ENCODE measurements at regions not wholly inside any gene's neighbourhood (a gene's known extent, or its start where the extent isn't known, plus 50 kb on each side); places are given as distances from the start of the nearest gene placed in this dataset.

DNA sequence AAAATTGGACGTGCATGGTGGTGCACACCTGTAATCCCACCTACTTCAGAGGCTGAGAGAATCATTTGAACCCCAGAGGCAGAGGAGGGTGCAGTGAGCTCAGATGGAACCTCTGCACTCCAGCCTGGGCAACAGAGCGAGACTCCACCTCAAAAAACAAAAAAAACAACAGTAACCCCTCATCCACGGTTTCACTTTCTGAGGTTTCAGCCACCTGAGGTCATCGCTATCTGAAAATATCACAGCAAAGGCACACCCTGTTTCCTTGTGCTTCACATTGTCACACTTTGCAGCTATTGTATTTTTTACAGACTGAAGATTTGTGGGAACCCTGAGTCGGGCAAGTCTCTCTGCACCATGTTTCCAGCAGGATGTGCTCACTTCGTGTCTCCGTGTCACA lies 54.1 kb upstream of the FOXQ1 start:
- DNase-seq: no peak

DNA sequence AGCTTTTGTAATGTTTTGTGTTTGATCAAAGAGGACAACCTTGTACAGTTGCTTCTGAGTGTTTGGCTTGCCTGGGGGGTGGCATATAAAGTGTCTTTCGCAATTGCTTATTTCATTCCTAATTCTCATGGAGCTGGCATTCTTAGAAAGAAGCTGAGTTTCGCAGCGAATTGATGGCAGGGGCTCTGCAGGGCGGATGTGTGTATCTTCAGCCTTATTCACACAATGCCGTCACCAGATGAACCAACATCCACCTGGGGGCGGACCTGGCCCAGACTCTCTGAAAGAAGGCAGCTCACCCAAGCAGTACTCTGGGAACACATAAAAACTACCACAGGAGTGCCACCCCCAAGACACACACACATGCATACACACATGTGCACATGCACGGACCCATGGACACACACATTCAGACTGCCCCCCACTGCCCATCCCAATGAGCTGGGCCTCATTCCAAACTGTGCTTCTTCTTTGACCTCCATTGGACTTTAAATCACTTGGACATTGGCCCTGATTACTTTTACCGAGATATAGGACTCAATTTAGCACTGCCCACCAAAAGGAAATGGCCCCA lies 55.4 kb upstream of the FOXQ1 start:
- no peak for DNase-seq

DNA sequence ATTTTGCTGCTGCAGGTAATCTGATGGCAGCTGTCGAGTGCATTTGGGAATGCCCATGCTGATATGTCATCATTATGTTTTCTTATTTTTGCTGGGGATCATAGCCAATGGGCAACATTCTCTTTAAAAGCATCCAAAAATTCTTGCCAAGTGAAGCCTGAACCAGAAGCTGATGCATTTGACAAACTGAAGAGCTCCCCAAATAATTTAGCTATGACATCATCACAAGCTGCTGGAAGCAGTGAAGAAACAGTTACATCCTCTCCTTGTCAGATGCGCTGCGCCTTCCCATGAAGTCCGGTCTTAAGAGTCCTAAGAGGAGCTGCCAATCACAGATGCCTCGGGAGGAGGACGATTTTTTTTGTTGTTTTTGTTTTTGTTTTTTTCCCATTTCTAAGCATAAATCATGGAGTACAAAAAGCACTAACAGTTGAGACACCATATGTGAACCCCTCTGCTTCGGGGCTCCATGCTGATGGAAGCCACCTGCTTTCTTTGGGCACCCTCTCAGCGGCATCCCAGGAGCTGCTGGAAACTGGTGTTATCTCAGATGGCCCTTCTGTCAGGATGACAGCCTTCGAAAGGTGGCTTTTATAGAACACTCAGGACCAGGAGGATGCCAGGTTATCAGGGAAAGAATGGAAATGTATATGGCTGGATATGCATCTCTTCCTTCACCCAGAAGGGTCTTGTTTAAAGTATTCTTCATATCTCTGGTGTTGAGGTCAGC lies 56.1 kb upstream of the FOXQ1 start:
- no peak for DNase-seq

DNA sequence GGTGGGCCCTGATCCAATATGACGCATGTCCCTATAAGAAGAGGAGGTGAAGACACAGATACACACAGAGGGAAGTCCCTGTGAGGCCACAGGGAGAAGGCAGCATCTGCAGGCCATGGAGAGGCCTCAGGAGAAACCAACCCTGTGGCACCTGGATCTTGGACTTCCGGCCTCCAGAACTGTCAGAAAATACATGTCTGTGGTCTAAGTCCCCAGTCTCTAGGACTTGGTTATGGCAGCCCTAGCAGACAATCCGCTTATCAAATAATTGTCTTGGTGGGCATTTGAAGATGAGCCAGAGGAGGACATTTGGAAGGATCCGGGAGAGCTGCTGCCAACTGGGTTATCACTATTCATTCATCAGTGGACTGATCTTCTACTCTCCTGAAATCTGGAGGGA lies 57.6 kb upstream of the FOXQ1 start:
- DNase-seq: no peak

DNA sequence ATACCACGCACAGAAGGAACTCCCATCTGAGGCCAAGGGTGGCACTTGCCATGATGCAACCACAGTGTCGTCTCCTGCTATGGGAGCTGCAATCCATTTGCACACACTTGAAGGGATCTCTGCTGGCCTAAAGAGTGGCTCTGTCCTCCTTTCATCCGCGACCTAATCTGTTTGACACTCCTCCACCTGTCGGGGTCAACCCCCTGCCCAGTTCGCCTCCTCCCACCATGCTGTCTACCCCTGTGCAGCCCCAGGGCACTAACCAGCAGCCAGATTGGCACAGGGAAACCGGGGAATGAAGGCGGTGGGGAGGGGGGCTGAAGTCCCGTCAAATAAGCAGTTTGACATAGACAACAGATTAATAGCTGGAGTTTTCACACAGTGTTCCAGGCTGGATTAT lies 58.1 kb upstream of the FOXQ1 start:
- no peak for DNase-seq

DNA sequence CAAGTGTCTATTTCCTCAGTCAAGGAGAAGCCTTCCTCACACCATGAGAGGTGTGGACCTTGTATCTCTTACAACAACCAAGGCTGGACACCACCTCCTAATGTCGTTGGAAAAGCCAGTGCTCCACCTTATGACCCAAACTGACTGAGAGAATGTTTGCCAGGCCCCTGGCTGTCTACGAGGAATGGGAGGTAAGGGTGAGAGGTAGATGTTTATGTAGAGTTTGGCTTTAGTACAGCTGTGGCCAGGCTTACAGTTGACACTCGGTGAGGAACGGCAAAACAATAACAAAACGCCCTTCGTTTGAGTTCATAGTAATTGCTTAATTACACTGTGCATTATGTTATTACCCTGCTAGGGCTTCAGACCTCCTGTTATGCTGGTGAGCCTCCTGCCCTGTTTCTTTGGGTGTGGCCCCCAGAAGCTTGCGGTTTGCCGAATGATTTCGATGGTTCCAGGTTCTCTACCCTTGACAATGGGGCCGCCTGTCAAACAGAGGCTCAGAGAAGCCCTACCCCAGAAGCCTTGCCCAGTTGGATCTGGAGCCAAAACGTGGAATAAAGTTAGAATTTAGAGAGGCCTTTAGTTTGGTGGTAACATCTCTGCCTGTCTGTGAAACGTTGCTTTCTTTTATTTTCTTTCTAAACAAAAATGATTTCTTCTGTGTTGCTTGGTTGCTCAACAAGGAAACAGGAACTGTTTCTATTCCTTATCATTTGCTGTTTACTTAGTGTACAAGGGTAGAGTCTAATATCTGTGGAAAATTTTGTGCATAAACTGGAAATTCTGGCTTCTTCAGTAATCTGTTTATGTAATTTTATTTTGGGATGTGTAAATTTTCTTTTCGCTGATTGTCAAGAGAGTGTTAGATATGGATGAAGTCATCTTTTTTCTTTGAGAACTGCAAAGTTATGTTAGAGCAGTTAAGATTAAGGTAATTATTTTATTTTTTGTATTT lies 60.4 kb upstream of the FOXQ1 start:
- DNase-seq: no peak

DNA sequence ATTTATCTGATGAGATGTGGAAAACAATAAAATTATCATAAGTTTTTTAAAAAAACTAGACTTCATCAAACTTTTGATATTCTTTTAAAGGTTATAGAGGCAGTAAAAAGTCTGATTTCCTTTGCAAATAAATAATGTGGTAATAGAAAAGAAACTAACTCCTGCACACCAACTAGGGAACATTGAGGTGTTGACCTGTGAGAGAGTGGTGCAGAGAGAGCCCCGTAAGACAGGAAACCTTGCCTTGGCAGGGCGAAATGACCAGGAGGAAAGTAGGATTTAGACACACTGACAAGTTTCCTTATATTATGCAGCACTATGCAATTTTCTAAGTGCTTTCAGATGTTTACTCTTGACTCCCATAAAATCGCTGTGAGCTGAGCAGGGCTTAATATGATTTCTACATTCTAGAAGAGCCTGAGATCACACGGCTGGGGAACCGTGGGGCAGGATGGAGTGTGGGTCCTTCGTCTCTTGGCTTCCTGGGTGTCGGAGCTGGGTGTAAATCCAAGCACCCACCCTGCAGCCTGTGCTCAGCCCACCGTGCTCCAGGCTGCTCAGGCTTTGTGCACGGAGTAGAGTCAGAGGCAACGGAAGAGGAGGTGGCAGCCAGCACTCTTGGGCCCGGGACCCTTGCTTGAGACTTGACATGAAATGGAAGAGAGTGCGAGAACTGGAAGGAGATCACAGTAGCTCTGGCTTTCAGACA lies 61.3 kb upstream of the FOXQ1 start:
- no peak for DNase-seq

DNA sequence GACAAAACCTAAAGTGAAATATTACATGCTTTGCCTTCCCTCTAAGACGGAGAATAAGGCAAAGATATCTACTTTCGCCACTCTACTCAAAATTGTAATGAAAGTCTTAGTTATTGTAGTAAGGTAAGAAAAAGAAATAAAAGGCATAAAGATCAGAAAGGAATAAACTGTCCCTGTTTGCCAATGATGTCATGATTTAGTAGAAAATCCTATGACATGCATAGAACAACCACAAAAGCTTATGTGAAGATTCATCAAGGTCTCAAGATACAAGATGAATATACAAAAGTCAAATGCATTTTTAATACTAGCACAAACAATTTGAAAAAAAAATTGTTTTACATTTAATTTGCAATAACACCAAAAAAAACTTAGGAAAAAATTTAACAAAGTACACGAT lies 64.0 kb upstream of the FOXQ1 start:
- DNase-seq: no peak

DNA sequence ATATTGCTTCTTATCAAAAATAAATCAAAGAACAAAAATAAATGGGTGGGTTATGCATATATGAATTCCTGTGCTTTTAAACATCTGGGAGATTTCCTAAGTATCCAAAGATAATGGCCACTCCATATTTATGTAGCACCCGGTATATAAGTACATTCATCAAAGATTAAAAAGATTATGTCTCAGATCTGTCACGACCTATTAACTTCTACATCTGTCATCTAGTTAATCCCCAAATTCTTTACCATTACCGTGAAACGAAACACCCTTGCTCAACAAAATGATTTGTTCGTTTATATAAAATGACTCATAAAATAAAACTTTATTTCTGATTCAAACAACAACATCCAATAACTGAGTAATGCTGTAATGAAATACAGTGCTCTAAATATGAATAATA lies 64.8 kb upstream of the FOXQ1 start:
- peak; percentile 80 for DNase-seq

DNA sequence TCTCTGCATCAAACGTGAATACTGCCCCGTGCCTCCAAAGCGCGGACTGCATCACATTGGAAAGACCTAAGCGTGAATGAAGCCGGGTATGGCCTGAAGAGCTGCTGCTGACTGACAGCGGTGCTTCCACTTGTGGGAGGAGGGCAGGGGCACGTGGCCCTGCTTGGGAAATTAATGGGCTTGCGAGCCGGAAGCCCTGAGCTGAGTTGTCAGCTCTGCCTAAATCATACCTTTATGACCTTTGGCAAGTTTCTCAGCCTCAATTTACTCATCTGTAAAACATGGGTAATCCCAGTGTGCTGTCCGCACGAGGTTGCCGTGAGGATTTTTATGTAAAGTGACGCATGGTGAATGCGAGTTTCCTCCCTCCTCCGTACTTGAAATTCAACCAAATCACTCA lies 67.0 kb upstream of the FOXQ1 start:
- DNase-seq: peak; percentile 8

DNA sequence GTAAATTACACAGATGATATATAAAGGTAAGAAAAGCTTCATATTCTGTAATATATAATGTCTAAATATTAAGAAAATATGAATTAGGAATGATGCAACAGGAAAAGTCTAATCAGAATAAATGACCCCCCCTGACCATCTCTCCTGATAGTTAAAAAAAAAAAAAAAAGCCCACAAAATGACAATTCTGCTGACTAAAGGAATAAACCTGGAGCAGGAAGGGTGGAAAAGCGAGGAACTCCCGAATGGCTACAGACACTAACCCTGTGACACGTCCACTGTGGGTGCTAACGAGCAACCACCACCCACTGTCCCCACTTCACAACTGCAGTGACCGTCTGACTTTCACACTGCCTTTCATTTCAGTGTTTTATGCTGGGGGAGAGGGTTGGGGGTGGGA lies 67.6 kb upstream of the FOXQ1 start:
- no peak for DNase-seq

DNA sequence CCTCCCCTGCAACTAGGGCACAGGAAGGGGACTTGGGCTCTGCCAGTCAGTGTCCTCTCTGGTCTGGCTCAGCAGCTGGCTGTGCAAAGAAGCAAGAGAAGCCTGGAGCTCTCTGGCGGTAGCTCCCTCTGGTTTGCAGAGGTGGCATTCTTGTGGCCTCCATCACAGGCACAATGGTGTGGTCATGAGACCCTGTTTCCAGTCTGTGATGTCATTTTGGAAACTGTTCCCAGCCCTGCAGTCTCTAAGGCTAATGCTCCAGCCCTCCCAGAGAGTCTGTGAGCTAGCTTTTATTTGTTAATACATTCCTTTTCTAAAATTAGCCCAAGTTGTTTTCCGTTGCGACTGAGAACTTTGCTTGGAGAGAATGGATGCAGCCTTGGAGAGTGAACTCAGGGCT lies 69.5 kb upstream of the FOXQ1 start:
- DNase-seq: no peak

DNA sequence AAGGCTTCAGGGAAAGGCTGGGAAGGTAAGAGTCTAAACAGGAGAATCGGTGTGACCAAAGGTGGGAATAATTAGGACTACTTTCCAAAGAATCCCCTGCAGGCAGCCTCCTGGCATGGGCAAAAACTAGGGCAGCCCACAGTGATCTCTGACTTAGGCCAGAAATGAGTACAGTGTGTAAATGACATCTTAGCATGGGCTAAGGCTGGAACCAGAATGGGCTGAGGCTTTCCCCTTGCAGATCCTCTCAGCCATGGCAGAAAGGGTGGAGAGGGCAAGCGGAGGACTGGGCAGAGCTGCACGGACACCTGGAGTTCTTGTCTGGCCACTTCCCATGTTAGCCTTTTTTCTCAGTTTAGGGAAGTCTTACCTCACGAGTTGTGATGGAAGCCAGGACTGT lies 69.9 kb upstream of the FOXQ1 start:
- DNase-seq: no peak

DNA sequence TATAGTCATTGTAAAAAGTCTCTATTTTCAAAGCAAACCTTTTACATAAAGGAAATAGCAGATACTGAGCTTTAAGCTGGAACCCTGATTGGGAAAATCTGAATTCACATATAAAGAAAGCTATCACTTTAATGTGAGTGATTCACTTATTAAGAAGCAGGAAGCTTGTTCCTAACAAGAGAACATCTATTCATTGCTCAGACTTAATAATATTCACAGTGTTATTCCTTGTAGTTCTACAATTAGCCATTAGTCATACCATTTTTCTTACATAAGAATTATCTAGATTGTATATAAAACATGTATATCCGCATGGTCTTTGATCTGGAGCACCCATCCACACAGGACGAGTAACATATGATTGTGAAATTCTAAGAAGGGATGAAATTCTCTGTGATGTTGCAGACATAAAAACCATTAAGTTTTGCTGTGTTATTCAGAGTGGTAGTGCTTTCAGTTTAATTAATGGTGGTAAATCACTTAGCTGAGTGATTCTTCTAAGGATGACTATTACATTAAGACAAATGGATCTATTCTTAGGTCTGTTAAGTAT lies 71.1 kb upstream of the FOXQ1 start:
- no peak for DNase-seq

DNA sequence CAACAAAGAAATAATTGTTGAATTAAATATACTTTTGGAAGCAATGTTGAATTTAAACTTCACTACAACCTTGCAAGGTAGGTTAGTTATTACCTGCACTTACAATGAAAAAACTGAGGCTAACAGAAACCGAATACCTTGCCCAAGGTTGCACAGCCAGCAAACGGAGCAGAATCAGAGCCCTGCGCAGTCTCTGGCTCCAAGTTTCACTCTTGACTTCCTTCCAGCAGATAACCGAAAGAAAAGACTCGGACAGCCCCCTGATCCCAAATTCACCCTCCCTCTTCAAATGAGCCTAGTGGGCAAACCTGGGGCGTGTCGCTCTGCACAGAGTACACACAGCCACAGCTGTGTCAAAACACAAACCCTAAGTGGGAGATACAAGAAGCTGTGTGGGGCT lies 72.1 kb upstream of the FOXQ1 start:
- DNase-seq: no peak

DNA sequence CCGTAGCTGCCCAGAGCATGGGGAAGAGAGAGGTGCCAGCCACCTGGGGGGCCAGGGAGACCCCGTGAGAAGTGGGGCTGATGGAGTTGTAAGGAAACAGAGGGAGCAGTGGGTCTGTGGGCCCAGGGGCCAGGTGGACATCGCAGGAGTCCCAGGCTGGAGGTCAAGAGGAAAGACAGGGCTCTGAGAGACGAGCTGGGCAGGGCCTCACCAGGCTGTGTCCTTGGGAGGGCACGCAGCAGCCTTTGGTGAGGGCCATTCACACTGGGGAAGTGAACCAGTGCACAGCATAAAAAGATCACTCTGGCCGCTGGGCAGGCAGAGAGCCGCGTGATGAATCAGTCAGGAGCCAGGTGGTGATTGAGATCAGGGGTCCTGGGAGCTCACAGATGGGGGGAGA lies 73.9 kb upstream of the FOXQ1 start:
- DNase-seq: no peak

DNA sequence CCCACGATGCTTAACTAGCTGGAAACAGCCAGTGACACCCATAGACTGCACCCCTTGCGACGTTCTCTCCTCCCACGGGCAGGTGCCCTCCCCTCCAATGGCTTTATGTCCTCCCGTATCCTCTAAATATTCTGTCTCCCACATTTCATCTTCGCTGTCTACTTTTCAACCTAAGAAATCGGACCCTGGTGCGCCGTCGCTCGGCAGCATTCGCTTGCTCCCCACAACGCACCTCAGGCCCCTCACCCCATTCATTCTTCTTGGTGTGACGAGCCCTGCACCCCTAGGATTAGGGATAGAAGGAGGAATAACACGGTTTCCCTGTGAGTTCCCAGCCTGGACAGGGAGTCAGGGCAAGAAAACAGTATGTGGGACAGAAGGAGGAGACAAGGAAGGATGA lies 74.3 kb upstream of the FOXQ1 start:
- no peak for DNase-seq

DNA sequence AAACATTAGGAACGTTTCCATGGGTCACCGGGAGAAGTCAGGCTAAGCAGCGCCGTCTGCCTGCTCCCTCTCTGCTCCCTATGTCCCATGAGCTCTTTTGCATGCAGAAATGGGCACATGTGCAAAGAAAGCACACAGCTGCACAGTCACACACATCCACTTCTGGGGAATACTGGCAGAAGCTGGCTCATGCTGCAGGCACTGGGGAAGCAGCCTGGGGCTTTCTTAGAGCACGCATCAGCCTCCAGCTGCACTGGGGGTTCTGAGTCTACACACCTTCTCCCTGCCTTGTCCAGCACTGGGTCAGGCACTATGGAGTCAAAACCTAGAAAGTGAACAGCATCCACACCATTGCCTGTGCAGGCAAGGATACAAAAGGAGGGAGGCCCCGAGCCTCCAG lies 76.1 kb upstream of the FOXQ1 start:
- no peak for DNase-seq

DNA sequence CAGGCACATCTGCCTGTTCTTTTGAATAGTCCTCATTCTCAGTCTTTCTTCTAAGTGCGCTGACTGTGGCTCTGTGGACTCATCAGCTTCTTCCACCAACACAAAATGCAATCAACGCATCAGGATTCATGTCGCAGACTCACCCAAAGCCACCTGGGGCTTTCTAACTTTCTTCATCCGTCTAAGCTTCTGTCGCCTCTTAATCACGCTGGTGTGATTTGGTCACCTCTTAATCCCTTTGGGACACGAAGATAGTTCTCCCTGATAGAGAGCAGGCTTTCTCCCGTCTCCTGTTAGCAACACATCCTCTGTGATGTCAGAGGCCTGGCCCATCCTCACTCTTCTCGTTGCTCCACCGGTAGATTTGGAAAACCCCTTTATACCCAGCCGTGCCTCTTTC lies 78.0 kb upstream of the FOXQ1 start:
- peak; percentile 58 for DNase-seq

DNA sequence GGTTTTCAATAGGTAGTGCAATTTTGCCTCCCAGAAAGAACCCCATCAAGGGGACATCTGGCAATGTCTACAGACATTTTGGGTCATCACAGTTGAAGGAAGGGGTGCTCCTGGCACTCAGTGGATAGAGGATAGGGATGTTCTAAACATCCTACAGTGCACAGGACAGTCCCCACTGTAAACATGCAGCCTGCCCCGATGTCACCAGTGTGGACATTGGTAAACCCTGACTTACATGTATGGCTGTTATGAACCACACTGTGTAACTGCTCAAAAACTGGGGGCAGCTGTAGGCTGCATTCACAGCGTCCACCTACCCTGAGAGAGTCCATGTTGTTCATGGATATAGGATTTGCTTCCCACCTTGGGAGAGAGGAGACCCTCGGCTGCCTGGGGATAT lies 79.3 kb upstream of the FOXQ1 start:
- no peak for DNase-seq

DNA sequence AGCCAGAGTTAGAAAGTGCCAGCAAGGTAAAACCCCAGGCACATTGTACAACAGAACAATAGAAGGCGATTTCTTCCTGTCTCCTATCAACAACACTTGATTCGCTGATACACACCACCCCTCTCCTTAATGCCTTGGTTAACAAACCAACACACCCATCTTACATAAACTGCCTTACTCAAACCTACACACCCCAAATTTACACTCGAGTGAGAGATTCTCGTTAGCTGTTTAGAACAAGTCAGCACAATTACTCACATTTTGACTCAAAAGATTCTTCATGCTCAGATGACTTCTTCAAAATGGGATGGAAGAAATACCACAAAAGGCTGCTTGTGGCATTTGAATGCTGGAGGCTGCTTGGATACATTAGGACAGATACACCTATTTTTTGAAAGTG lies 80.0 kb upstream of the FOXQ1 start:
- no peak for DNase-seq

DNA sequence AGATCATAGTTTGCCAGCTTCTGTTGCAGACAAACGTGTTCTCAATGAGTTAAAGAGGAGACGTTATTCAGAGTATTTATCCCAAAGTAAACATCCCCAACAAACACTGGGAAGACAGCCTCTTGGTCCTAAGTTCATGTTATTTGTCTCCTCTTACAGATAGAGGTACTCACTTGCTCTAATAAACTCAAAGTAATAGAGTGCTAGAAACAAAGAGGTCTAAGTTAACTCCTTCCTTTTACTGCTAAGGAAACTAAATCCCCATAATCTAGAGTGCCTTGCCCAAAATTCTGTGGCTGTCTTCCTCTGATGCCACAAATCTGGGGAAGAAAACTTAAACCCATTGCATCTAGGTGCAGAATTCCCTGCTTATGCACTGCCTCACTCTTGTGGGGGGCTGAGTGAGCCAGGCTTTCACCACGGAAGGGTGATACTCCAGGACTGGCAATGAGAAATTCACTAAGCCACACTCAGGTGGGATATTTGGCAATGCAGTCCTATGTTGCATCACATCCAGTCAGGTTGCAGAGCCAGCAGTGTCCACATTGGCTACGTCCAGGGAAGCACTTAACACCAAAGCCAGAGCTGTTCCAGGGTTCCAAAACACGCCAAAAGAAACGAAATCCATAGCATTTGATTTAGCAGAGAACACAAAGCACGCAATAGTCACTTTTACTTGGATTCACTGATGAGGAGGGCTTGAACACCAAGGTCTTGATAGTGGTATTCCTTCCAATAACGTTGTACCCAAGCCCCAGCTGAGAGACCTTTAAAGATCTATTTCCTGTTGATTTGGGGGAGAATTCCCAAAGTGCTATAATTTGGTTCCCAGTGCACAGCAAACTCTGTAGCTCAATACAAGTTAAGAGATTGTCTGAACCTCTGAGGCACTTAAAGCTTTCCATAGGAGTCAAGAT lies 81.0 kb upstream of the FOXQ1 start:
- no peak for DNase-seq

Data from NCI-H82 (cell line).